Left colon (tissue), 2 donors: ENCODE measurements at regions not wholly inside any gene's neighbourhood (a gene's known extent, or its start where the extent isn't known, plus 50 kb on each side); places are given as distances from the start of the nearest gene placed in this dataset.
A peak's percentile ranks its signal among the peaks of the same experiment; 100 is the strongest.
"Not testable (repeated sequence)": the region's sequence is repeated elsewhere in the genome, so short reads cannot be mapped to it uniquely, and the experiment has no call there.

Source experiments
- ATAC-seq: fragments of 200-7000 bp; cut with Tn5 transposase; one replicate; pipeline ENCODE4 v1.9.1; 2020; ENCODE audit warnings: mild to moderate bottlenecking, moderate library complexity
- DNase-seq, 2 donors: peaks; one replicate each; pipeline ENCODE4 v3.0.0-alpha.2; 2020
- intact Hi-C, 2 donors: fragments of 100-400 bp; cut with DNase I in 1 of 2; cut with micrococcal nuclease in 1 of 2; formaldehyde crosslinking; loops; one replicate each; pipeline versions ENCODE4 v1.11.2 to v1.14.0; 2022; cut with DNase I, micrococcal nuclease
- donor health status: DM: no; HTN: no; CAD: no.
- donor health status: DM: yes; HTN: yes; CAD: no.

DNA sequence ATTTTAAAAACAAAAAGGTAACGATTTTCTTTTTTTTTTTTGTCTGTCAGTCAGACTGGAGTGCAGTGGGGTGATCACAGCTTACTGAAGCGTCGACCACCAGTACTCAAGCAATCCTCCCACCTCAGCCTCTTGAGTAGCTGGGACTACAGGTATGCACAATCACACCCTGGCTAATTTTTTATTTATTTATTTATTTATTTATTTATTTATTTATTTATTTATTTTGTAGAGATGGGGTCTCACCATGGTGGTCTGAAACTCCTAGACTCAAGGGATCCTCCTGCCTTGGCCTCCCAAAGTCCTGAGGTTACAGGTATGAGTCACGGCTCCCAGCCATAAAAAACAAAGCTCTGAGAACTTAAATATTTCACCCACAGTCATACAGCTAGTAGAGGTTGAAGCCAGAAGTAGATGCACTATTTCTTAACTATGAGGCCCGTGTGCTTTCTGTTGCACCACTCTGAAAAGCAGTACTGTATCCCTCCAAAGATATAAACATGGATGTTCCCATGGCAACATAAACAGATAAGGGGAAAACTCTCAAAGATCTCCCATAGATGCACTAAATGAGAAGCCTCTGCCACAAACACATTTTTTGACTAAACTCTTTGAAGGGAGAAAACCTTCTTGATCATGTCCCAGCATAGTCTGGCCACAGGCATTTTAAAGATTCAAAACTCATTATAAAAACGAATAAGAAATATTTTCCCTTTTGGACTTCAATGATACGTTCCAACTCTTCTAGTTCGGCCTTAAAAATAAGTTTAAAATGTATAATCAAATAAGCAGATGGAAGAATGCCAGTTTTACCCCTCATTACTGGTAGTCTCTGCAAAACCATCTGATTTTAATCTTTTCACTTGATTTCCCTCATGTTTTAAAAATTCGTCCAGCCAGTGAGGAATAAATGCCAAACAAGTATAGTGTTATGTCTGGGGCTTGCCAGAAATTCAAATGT lies 162.3 kb upstream of the ARHGEF26 start:
- DNase-seq (no peak), ATAC-seq (no peak)
- intact Hi-C loops = no loop called here

- ATAC-seq (no peak), DNase-seq (no peak)
- intact Hi-C loops = no loop called here
These were observed 160.6 kb upstream of the ARHGEF26 start for GRCh38 chr3:153960458-153961074.

DNA sequence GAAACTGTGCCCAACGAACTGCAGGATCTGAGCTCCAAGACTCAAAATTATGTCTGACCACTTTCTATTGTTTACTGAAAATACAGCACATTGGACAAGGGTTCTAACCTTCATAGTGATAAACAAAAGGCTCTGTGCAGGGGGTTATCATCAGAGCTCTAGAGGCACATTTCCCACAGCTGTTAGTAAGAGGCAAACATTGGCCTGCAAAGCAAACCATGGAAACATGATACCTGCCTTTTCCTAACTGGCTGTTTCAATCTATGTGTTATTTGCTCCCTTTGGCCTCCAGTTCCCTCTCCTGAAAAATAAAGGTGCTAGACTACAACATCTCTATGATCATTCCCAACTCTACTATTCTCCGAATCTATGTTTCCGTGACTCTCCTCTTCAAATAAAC lies 159.7 kb upstream of the ARHGEF26 start:
- ATAC-seq (no peak), DNase-seq (no peak)
- intact Hi-C loops = no loop called here

GRCh38 chr3:153963012-153963411 lies 158.2 kb upstream of the ARHGEF26 start:
- no peak for DNase-seq
- no peak for ATAC-seq
- intact Hi-C loops = no loop called here

GRCh38 chr3:153967260-153967659 lies 153.9 kb upstream of the ARHGEF26 start:
- no peak for ATAC-seq
- intact Hi-C loops = no loop called here
- no peak for DNase-seq

DNA sequence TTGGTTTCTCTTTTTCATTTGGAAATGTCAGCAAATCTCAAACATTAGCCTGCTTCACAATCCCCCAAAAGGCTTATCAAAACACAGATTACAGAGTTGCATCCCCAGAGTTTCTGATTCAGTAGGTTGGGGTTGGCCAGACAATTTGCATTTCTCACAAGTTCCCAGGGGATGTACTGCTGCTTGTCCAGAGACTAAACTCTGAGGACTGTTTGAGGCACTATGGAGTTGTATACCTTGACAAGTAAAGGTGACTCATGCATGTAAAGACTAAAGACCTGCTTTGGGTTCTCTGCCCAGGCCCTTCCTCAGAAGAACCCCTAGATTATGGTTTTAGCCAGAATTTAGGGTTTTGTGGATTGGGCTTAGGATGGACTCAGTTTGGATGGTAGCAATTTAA lies 151.1 kb upstream of the ARHGEF26 start:
- intact Hi-C loops = no loop called here
- no peak for DNase-seq
- no peak for ATAC-seq

- ATAC-seq = no peak
- no peak for DNase-seq
- intact Hi-C loops = no loop called here
These were observed 150.3 kb upstream of the ARHGEF26 start for GRCh38 chr3:153970741-153971347.

GRCh38 chr3:153972862-153973261 lies 148.3 kb upstream of the ARHGEF26 start:
- DNase-seq = no peak
- intact Hi-C loops = no loop called here

DNA sequence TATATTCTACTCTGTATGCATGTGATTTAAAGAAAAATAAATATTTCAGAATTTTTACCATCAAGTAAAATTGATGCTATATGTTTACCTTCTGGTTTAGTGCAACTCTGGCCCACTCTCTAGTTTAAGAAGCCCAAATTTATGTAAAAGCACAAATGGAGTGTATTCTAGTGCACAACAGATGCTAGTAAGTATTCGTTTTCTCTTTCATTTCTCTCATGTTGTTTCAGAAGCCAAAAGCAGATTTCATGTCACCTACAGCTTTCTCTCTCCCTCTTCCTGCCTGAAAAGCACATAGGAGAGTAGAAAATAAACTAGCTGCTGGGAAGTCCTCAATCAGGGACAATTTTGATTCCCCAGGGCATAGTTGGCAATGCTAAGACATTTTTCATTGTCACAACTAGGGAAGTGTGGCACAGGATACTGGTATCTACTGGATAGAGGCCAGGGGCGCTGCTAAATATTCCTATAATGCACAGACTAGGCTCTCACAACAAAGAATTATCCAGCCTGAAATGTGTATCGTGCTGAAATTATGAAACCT lies 147.4 kb upstream of the ARHGEF26 start:
- DNase-seq (no peak), ATAC-seq (no peak)
- intact Hi-C loops = no loop called here

More at GRCh38 chr3:153972862-153973261, 148.3 kb upstream of the ARHGEF26 start:
- ATAC-seq = no peak

- DNase-seq = no peak
- intact Hi-C loops = no loop called here
- ATAC-seq = no peak
These were observed 146.6 kb upstream of the ARHGEF26 start for GRCh38 chr3:153974614-153975013.

GRCh38 chr3:153976891-153977554 lies 144.2 kb upstream of the ARHGEF26 start:
- intact Hi-C loops = no loop called here
- DNase-seq (no peak), ATAC-seq (no peak)

DNA sequence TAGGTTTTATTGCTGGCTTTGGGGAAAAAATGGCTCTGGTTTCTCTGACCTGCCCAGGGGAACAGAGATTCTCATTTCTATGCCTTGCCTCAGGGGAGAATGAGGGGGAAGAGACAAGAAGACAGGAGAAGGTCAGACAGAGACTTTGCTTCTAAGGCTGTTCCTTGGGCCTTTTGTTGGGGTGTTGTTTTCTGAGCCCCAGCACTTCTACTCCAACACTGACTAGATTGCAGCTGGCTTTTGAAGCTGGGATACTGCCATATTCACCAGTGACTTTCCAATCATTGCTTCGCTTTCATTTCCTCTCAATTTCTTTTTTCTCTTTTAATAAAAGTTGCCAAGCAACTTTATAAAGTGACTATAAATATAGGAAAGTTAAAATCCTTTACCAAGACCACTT lies 143.2 kb upstream of the ARHGEF26 start:
- DNase-seq (no peak), ATAC-seq (no peak)
- intact Hi-C loops = no loop called here

DNA sequence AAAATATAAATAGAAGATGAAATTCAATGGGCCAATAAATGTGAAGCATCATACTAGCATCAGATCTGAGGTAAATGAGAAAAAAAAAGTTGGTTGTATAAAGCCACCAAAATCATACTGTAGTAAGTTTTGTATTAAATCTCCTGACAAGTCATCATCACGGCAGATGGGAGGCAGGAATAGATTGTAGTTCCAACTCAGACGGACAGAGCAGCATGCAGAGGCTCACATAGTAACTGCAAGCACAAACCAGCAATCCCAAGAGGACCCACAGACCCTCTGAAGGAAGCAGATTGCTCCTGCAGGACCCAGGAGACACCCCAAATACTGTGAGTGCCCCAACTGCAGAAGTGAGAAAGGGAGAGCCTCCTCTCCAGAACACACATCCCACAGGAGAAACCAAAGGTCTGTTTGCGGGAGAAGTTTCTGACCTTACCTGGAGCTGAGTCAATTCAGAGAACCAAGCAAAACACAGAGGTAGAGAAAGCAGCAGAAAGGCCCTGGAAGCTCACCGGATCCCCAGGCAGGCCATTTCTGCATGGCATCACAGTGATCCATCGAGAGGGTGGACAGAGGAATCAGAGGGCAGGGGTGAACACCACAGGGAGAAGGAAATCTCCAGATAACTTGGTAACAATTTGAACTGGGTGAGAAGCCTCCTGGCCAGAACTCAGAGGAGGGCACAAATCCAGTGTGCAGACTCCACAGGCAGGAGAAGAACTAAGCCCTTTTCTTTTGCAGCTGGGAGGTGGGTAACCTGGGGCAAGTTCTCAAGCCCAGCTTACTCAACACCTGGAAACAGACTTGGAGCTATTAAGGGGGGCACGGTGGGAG lies 141.6 kb upstream of the ARHGEF26 start:
- DNase-seq (no peak), ATAC-seq (no peak)
- intact Hi-C loops = no loop called here

- ATAC-seq (peak; percentile 80), DNase-seq (peak; percentile 62 to 77)
- intact Hi-C loops = no loop called here
These were observed 141.0 kb upstream of the ARHGEF26 start for GRCh38 chr3:153980252-153980590.

- ATAC-seq, DNase-seq: not testable (repeated sequence)
- intact Hi-C loops = loop anchor here in 1 of 2 donors (10.0 kb wide), 1 partner anchor 257 kb away; no protein-coding TSS in a partner anchor
These were observed 123.8 kb upstream of the ARHGEF26 start for GRCh38 chr3:153997364-153997763.

GRCh38 chr3:154003649-154004048 lies 117.5 kb upstream of the ARHGEF26 start:
- intact Hi-C loops = no loop called here
- ATAC-seq = no peak
- no peak for DNase-seq

DNA sequence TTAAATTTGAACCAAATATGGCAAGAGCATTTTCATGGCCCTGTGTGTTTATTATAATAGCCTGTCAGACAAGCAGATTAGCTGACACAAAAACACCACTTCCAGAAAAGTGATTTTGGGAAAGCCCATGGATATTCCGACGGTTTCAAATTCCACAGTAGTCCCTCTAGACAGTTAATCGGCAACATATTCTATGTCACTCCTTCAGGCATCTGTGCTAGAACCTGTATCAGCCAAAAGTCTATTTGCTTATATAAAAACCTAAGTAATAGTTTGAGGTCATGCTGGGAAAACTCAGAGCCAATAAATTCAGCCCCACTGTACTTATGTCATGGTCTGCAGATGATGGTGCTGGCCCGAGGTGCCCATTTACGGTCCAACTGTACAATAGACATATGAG lies 110.2 kb upstream of the ARHGEF26 start:
- ATAC-seq (no peak), DNase-seq (no peak)
- intact Hi-C loops = no loop called here

- ATAC-seq (no peak), DNase-seq (no peak)
These were observed 107.5 kb upstream of the ARHGEF26 start for GRCh38 chr3:154013736-154014135.

More at GRCh38 chr3:154013736-154014135, 107.5 kb upstream of the ARHGEF26 start:
- intact Hi-C loops = no loop called here
